ENCODE measurements at regions not wholly inside any gene's neighbourhood (a gene's known extent, or its start where the extent isn't known, plus 50 kb on each side); places are given as distances from the start of the nearest gene placed in this dataset.

- no peak for TF ChIP-seq ISL1 (CRISPR knock-in tag; IDR thresholded peaks at IDR 0.05)
- no peak for TF ChIP-seq OSR1 (CRISPR knock-in tag; IDR thresholded peaks at IDR 0.05)
- TF ChIP-seq TOX (CRISPR knock-in tag; IDR thresholded peaks at IDR 0.05; ENCODE audit: borderline replicate concordance): no peak
- TF ChIP-seq ARNTL (CRISPR knock-in tag; IDR thresholded peaks at IDR 0.05; ENCODE audit: borderline replicate concordance, low read depth): no peak
- no peak for TF ChIP-seq ZNF565 (CRISPR knock-in tag; conservative IDR thresholded peaks at IDR 0.05; ENCODE audit: low read depth)
- no peak for TF ChIP-seq ZNF8 (CRISPR knock-in tag; IDR thresholded peaks at IDR 0.05)
- TF ChIP-seq, protein P1, sequence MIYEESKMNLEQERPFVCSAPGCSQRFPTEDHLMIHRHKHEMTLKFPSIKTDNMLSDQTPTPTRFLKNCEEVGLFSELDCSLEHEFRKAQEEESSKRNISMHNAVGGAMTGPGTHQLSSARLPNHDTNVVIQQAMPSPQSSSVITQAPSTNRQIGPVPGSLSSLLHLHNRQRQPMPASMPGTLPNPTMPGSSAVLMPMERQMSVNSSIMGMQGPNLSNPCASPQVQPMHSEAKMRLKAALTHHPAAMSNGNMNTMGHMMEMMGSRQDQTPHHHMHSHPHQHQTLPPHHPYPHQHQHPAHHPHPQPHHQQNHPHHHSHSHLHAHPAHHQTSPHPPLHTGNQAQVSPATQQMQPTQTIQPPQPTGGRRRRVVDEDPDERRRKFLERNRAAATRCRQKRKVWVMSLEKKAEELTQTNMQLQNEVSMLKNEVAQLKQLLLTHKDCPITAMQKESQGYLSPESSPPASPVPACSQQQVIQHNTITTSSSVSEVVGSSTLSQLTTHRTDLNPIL (CRISPR knock-in tag; IDR thresholded peaks at IDR 0.05; ENCODE audit: low read depth): no peak
- TF ChIP-seq, protein P2, sequence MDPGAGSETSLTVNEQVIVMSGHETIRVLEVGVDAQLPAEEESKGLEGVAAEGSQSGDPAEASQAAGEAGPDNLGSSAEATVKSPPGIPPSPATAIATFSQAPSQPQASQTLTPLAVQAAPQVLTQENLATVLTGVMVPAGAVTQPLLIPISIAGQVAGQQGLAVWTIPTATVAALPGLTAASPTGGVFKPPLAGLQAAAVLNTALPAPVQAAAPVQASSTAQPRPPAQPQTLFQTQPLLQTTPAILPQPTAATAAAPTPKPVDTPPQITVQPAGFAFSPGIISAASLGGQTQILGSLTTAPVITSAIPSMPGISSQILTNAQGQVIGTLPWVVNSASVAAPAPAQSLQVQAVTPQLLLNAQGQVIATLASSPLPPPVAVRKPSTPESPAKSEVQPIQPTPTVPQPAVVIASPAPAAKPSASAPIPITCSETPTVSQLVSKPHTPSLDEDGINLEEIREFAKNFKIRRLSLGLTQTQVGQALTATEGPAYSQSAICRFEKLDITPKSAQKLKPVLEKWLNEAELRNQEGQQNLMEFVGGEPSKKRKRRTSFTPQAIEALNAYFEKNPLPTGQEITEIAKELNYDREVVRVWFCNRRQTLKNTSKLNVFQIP (CRISPR knock-in tag; IDR thresholded peaks at IDR 0.05; ENCODE audit: borderline replicate concordance, low read depth): no peak
- no peak for TF ChIP-seq ZFP3 (CRISPR knock-in tag; IDR thresholded peaks at IDR 0.05)
- TF ChIP-seq ESRRG (CRISPR knock-in tag; IDR thresholded peaks at IDR 0.05): no peak
- no peak for TF ChIP-seq TCF4 (CRISPR knock-in tag; IDR thresholded peaks at IDR 0.05; ENCODE audit: borderline replicate concordance)
- TF ChIP-seq BACH2 (CRISPR knock-in tag; IDR thresholded peaks at IDR 0.05; ENCODE audit: borderline replicate concordance): no peak
- no peak for TF ChIP-seq ZNF70 (CRISPR knock-in tag; IDR thresholded peaks at IDR 0.05)
- TF ChIP-seq ZFP30 (CRISPR knock-in tag; IDR thresholded peaks at IDR 0.05): no peak
- no peak for TF ChIP-seq PATZ1 (CRISPR knock-in tag; IDR thresholded peaks at IDR 0.05; ENCODE audit: borderline replicate concordance)
- no peak for TF ChIP-seq CSDC2 (CRISPR knock-in tag; IDR thresholded peaks at IDR 0.05)
- ATAC-seq: no peak
Measured at GRCh38 chr18:1422634-1423033, 518.0 kb downstream of the ADCYAP1 start.

GRCh38 chr18:1425679-1426078 is 521.0 kb downstream of the ADCYAP1 start:
- TF ChIP-seq ESRRG (CRISPR knock-in tag; IDR thresholded peaks at IDR 0.05): no peak
- TF ChIP-seq PPARA (CRISPR knock-in tag; IDR thresholded peaks at IDR 0.05; ENCODE audit: borderline replicate concordance): no peak
- TF ChIP-seq BACH2 (CRISPR knock-in tag; IDR thresholded peaks at IDR 0.05; ENCODE audit: borderline replicate concordance): no peak
- TF ChIP-seq ARNTL (CRISPR knock-in tag; IDR thresholded peaks at IDR 0.05; ENCODE audit: borderline replicate concordance, low read depth): no peak
- no peak for TF ChIP-seq RARB (CRISPR knock-in tag; IDR thresholded peaks at IDR 0.05)
- no peak for TF ChIP-seq ZFP3 (CRISPR knock-in tag; IDR thresholded peaks at IDR 0.05)
- TF ChIP-seq, protein P1 (CRISPR knock-in tag; IDR thresholded peaks at IDR 0.05; ENCODE audit: low read depth): no peak
- TF ChIP-seq GLIS3 (CRISPR knock-in tag; IDR thresholded peaks at IDR 0.05): no peak
- no peak for TF ChIP-seq ZC3H10 (CRISPR knock-in tag; IDR thresholded peaks at IDR 0.05)
- TF ChIP-seq CSRNP3 (CRISPR knock-in tag; IDR thresholded peaks at IDR 0.05): no peak
- TF ChIP-seq, protein P2 (CRISPR knock-in tag; IDR thresholded peaks at IDR 0.05; ENCODE audit: borderline replicate concordance, low read depth): no peak
- no peak for TF ChIP-seq TCF4 (CRISPR knock-in tag; IDR thresholded peaks at IDR 0.05; ENCODE audit: borderline replicate concordance)
- no peak for TF ChIP-seq TSHZ2 (CRISPR knock-in tag; IDR thresholded peaks at IDR 0.05)
- TF ChIP-seq PATZ1 (CRISPR knock-in tag; IDR thresholded peaks at IDR 0.05; ENCODE audit: borderline replicate concordance): no peak
- no peak for TF ChIP-seq ZFP30 (CRISPR knock-in tag; IDR thresholded peaks at IDR 0.05)
- ATAC-seq: no peak

Data from SK-N-SH treated with all-trans-retinoic acid at 6 μM for 48 hours (cell line).